ENCODE measurements at regions not wholly inside any gene's neighbourhood (a gene's known extent, or its start where the extent isn't known, plus 50 kb on each side); places are given as distances from the start of the nearest gene placed in this dataset.
"Not testable (repeated sequence)": the region's sequence is repeated elsewhere in the genome, so short reads cannot be mapped to it uniquely, and the experiment has no call there.

DNA sequence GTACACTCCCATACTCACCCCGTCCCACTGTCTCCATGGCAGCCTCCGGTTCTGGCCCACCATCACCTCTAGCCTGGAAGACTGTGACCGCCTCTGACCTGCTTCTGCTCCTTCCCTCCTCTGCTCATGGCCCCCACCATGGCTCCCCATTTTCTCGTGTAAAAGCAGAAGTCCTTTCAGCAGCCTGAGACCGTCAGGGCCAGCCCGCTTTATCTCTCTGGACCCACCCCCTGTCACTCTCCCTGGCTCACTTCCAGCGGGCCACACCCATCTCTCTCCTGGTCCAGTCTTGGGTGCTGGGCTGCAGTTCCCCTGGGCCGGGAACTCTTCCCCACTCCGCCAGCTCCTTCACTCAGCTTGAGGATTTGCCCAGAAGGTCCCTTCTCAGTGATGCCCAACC lies 96.0 kb upstream of the RUFY1 start:
- peaks cover 15% of the 10 kb centered on the region for H3K9me3 ChIP-seq (ENCODE audit: insufficient read depth, low read depth, low read length)

DNA sequence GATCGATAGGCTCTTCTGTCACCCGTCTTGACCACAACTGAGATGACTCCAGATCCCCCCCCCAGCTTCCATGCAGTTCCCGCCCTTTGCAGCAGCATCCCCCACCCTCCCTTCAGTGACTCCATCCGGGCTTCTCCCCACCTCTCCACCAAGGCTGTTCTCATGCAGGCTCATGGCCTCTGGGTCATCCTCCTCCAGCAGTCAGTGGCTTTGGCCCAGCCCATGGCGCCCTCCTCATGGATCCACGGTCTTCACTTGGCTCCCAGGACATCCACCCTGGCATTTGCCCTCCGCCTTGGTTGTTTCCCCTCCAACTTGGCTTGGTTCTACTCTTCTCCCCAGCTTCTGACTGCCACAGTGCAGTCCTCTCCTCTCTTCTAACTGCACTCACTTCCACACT lies 96.7 kb upstream of the RUFY1 start:
- H3K9me3 ChIP-seq (ENCODE audit: insufficient read depth, low read depth, low read length) = peaks cover 15% of the 10 kb centered on the region
- H3K27ac ChIP-seq (ENCODE audit: low read length) = no peak overlapping the region
- no peaks in the 10 kb centered on the region for H3K27me3 ChIP-seq (ENCODE audit: insufficient read depth, low read length)
- H3K4me3 ChIP-seq (ENCODE audit: low read length) = no peak overlapping the region
- H3K36me3 ChIP-seq (ENCODE audit: insufficient read depth, low read depth, low read length) = no peaks in the 10 kb centered on the region
- no peak overlapping the region for H3K9ac ChIP-seq (ENCODE audit: low read depth, low read length)
- no peaks in the 10 kb centered on the region for H3K4me1 ChIP-seq (ENCODE audit: insufficient read depth, low read length)

More for the DNA sequence above, 96.0 kb upstream of the RUFY1 start:
- Histone ChIP-seq H3K36me3 (ENCODE audit: insufficient read depth, low read depth, low read length) (no peaks in the 10 kb centered on the region), H3K27me3 (ENCODE audit: insufficient read depth, low read length) (no peaks in the 10 kb centered on the region), H3K9ac (ENCODE audit: low read depth, low read length) (no peak overlapping the region), H3K4me1 (ENCODE audit: insufficient read depth, low read length) (no peaks in the 10 kb centered on the region), H3K27ac (ENCODE audit: low read length) (no peak overlapping the region), H3K4me3 (ENCODE audit: low read length) (no peak overlapping the region)

DNA sequence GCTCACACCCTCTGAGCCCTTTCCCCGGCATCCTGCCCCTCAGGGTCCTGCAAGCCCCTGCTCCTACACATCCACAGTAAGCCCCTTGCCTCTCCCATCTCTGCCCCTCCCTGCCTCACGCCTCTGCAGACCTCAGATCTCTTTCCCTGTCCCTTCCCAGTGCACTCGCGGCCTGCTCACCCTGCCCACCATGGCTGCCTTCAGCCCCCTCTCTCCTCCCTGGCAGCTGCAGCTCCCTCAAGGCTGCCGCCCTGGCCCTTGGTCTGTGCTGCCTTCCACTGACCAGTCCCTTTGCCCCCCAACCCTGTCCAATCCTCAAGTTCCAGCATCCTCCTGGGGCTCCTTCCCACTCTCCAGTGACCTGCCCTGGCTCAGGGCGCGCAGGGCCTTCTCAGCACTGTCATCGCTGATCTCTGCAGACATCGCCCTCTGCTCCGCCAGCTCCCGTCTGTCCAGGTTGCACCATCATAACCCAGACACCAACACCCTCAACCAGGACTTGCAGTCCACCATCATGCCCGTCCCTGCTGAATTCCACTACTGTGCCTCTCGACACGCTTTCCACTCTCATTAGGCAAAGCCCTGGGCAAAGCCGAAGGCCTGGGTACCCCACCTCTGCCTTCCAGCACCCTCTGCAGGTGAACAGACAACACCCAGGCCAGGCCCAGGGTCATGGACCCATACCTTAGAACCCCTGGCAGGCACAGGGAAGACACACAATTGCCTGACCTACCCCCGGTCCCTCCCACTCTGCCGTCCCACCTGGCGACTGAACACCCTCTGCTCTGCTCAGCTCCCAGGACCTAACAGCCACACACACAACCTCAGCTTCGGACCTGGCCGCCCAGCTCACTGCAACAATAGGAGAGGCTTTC lies 97.8 kb upstream of the RUFY1 start:
- Histone ChIP-seq H3K27ac (ENCODE audit: low read length) (no peak overlapping the region), H3K4me3 (ENCODE audit: low read length) (no peak overlapping the region), H3K9me3 (ENCODE audit: insufficient read depth, low read depth, low read length) (peaks cover 15% of the 10 kb centered on the region), H3K4me1 (ENCODE audit: insufficient read depth, low read length) (no peaks in the 10 kb centered on the region), H3K9ac (ENCODE audit: low read depth, low read length) (no peak overlapping the region), H3K27me3 (ENCODE audit: insufficient read depth, low read length) (no peaks in the 10 kb centered on the region), H3K36me3 (ENCODE audit: insufficient read depth, low read depth, low read length) (no peaks in the 10 kb centered on the region)

DNA sequence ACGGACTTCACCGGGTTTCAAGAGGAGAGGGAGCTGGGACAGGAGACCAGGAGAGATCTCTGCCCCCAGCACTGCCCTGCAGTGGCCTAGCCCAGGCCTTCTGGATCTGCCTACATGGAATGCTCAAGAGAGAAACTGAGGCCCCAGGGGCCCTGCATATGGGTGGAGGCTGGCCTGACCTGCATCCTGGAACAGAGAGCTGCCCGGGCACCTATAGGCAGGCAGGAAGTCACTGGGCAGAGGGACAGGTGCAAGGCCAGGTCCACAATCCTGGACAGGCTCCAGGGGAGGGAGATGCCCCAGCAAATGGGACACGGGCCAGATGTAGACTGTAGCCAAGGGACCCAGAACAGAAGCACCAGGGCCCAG lies 98.5 kb upstream of the RUFY1 start:
- Histone ChIP-seq H3K4me1 (ENCODE audit: insufficient read depth, low read length) (no peaks in the 10 kb centered on the region), H3K27ac (ENCODE audit: low read length) (no peak overlapping the region), H3K36me3 (ENCODE audit: insufficient read depth, low read depth, low read length) (no peaks in the 10 kb centered on the region), H3K27me3 (ENCODE audit: insufficient read depth, low read length) (no peaks in the 10 kb centered on the region), H3K4me3 (ENCODE audit: low read length) (no peak overlapping the region), H3K9me3 (ENCODE audit: insufficient read depth, low read depth, low read length) (peaks cover 15% of the 10 kb centered on the region), H3K9ac (ENCODE audit: low read depth, low read length) (no peak overlapping the region)

DNA sequence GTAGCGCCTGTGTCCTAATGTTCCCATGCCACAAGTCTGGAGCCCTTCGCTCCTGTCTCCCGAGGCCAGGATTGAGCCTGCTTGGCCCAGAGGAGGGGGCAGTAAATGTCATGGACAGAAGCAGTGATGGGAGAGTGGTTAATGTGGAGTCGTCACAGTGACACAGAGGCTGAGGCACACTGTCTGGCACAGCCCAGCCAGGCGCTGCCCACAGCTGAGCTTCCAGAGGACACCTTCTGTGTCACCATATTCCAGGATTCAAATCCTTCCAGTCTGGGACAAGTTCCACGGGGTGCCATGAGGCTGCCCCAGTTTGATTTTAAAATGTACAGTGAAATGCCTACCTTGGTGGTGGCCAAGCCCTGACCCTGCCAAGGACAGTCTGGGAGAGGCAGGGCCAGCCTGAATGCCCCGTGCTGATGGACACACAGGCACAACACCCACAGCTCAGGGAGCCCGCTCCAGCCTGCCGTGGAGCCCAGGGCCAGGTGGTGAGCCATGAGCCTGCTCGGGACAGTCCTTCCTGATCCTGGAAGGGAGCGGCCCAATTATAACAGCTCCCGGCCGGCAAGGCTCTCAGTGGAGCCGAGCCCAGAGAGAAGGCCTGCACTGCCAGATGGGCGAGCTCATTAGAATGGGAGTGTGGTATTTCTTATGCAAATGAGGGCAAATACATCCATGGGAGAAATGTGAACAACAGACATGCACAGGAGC lies 99.1 kb upstream of the RUFY1 start:
- H3K27me3 ChIP-seq (ENCODE audit: insufficient read depth, low read length) = no peaks in the 10 kb centered on the region
- H3K9me3 ChIP-seq (ENCODE audit: insufficient read depth, low read depth, low read length) = peaks cover 11% of the 10 kb centered on the region
- no peak overlapping the region for H3K27ac ChIP-seq (ENCODE audit: low read length)
- no peaks in the 10 kb centered on the region for H3K4me1 ChIP-seq (ENCODE audit: insufficient read depth, low read length)
- H3K9ac ChIP-seq (ENCODE audit: low read depth, low read length) = no peak overlapping the region
- no peak overlapping the region for H3K4me3 ChIP-seq (ENCODE audit: low read length)
- no peaks in the 10 kb centered on the region for H3K36me3 ChIP-seq (ENCODE audit: insufficient read depth, low read depth, low read length)

DNA sequence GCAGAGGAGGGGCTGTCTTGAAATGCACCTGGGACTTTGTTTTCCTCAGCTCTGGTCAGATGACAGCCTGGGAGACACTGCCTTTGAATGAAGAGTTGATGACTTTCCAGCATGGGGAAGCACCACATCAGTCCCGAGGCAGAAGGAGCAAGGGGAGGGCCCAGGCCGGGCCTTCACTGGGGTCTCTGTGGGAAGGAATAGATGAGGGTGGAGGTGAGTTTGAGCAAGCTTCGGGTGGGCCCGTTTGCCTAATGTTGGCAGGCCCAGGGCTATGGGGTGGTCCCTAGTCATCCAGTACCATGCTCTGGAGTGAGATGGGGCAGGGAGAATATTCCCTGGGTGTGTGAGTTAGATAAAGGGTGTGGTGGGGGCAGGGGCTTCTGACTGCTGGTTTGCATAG lies 100.4 kb upstream of the RUFY1 start:
- H3K4me1 ChIP-seq (ENCODE audit: insufficient read depth, low read length); H3K27me3 ChIP-seq (ENCODE audit: insufficient read depth, low read length); H3K36me3 ChIP-seq (ENCODE audit: insufficient read depth, low read depth, low read length); H3K4me3 ChIP-seq (ENCODE audit: low read length); H3K9me3 ChIP-seq (ENCODE audit: insufficient read depth, low read depth, low read length); H3K27ac ChIP-seq (ENCODE audit: low read length); H3K9ac ChIP-seq (ENCODE audit: low read depth, low read length): not testable (repeated sequence)

DNA sequence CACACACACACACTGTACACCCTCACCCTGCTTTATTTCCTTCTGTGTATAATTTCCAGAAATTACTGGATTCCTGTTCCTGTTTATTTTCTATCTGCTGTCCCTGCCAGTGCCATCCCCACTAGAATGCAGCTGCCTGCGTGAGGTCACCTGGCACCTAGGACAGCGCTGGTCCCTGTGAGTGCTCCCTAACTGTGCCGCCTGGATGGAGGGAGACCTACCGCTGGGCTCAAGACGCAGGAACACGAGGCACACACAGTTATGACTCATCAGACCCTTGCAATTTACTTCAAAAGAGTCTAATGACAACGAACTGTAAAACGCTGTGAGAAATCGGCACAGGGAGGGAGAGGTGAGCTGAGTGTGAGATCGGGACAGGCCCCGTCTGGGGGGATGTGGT lies 102.1 kb upstream of the RUFY1 start:
- not testable (repeated sequence) for H3K4me1 ChIP-seq (ENCODE audit: insufficient read depth, low read length); H3K9ac ChIP-seq (ENCODE audit: low read depth, low read length)

DNA sequence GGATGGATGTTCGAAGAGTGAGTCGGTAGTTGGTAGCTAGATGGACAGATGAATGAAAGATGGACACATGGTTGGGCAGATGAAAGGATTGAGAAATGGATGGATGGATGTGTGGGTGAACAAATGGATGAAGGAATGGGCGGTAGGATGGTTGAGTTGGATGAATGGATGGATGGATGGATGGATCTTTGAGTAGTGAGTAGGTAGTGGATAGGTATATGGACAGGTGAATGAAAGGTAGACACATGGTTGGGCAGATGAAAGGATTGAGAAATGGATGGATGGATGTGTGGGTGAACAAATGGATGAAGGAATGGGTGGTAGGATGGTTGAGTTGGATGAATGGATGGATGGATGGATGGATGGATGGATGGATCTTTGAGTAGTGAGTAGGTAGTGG lies 97.0 kb upstream of the ADAMTS2 start:
- H3K9ac ChIP-seq (ENCODE audit: low read depth, low read length); H3K27me3 ChIP-seq (ENCODE audit: insufficient read depth, low read length); H3K36me3 ChIP-seq (ENCODE audit: insufficient read depth, low read depth, low read length); H3K4me1 ChIP-seq (ENCODE audit: insufficient read depth, low read length); H3K27ac ChIP-seq (ENCODE audit: low read length); H3K9me3 ChIP-seq (ENCODE audit: insufficient read depth, low read depth, low read length); H3K4me3 ChIP-seq (ENCODE audit: low read length): not testable (repeated sequence)

More for the DNA sequence above, 102.1 kb upstream of the RUFY1 start:
- not testable (repeated sequence) for H3K36me3 ChIP-seq (ENCODE audit: insufficient read depth, low read depth, low read length); H3K9me3 ChIP-seq (ENCODE audit: insufficient read depth, low read depth, low read length); H3K27me3 ChIP-seq (ENCODE audit: insufficient read depth, low read length); H3K27ac ChIP-seq (ENCODE audit: low read length); H3K4me3 ChIP-seq (ENCODE audit: low read length)

DNA sequence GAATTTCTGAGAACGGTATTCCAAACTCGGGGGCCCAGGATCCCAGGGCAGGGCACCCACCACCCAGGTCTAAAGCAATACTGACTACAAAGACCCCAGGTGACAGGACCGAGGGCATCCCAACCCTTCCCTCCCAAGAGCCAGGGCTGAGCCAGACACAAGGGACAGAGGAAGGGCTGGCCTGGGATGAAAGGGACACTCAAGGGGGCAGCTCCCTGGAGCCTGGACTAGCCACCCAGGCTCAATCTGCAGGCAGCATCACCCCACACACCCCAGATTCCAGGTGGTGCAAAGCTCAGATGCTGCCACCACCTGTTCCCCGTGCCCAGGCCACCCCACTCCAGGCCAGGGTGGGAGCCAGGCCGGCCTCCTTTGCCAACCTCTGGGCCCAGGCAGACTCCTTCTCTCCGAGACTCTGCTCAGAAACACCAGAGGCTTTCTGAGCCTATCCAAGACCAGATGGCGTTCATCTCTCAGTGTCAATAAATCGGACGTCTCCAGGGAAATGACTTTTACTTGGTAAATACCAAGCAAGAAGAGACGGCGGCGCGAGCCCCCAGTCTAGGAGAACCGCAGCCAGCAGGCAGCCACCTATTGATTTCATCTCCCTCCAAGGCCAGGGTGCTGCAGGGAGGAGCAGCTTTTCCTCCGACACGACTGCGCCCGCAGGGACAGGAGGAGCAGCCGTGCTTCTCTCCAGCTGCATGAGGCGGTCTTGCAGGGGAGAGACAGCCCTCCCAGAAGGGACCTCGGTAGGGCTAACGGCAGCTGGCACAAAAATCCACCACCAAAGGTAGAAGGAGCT lies 94.1 kb upstream of the ADAMTS2 start:
- H3K27me3 ChIP-seq (ENCODE audit: insufficient read depth, low read length) = no peaks in the 10 kb centered on the region
- no peak overlapping the region for H3K4me3 ChIP-seq (ENCODE audit: low read length)
- no peak overlapping the region for H3K27ac ChIP-seq (ENCODE audit: low read length)
- no peaks in the 10 kb centered on the region for H3K36me3 ChIP-seq (ENCODE audit: insufficient read depth, low read depth, low read length)
- no peaks in the 10 kb centered on the region for H3K4me1 ChIP-seq (ENCODE audit: insufficient read depth, low read length)
- no peak overlapping the region for H3K9ac ChIP-seq (ENCODE audit: low read depth, low read length)
- H3K9me3 ChIP-seq (ENCODE audit: insufficient read depth, low read depth, low read length) = 0 out of 2 replicates have a peak, but pooled peaks cover 5% of the 10 kb centered on the region

DNA sequence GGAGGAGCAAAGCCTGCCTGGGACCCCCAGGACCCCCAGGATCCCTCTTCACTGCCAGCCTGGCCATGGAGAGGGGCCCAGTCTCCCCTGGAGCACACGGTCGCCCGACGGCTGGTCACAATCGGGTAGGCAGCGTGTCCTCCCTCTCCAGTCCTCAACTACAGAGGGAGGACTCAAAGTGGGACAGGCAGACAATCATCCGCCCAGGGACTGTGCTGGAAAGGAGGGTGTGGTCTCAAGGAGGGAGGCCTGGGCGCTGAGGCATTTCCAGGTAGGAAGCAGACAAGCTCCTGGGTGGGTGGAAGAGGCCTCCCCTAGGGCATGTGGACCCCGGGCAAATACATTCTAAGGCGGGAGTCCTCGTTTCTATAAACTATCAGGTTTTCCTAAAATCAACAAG lies 93.2 kb upstream of the ADAMTS2 start:
- 0 out of 2 replicates have a peak, but pooled peaks cover 5% of the 10 kb centered on the region for H3K9me3 ChIP-seq (ENCODE audit: insufficient read depth, low read depth, low read length)
- no peaks in the 10 kb centered on the region for H3K36me3 ChIP-seq (ENCODE audit: insufficient read depth, low read depth, low read length)
- no peak overlapping the region for H3K27ac ChIP-seq (ENCODE audit: low read length)
- no peak overlapping the region for H3K9ac ChIP-seq (ENCODE audit: low read depth, low read length)
- no peak overlapping the region for H3K4me3 ChIP-seq (ENCODE audit: low read length)
- no peaks in the 10 kb centered on the region for H3K27me3 ChIP-seq (ENCODE audit: insufficient read depth, low read length)
- H3K4me1 ChIP-seq (ENCODE audit: insufficient read depth, low read length) = no peaks in the 10 kb centered on the region

DNA sequence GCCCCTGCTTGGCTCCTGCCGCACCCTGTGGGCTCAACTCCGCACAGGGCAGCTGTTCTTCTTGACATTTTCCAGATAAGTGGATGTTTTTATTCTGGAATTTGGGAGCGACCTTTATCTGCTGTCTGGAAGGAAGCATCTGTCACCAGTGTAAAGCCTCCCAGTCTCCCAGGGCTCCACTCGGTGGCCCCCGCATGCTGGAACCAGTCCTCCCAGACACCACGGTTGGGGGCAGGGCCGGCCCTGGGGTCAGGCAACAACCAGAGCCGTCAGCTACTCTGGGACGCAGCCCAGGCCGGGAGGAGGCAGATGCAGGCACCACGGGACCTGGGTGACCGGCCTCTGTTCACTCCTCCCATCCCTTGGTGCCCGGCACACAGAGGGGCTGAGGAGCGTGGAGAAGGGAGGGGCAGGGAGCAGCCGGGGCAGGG lies 92.8 kb upstream of the ADAMTS2 start:
- Histone ChIP-seq H3K27me3 (ENCODE audit: insufficient read depth, low read length) (no peaks in the 10 kb centered on the region), H3K4me1 (ENCODE audit: insufficient read depth, low read length) (no peaks in the 10 kb centered on the region), H3K36me3 (ENCODE audit: insufficient read depth, low read depth, low read length) (no peaks in the 10 kb centered on the region), H3K9me3 (ENCODE audit: insufficient read depth, low read depth, low read length) (0 out of 2 replicates have a peak, but pooled peaks cover 5% of the 10 kb centered on the region), H3K9ac (ENCODE audit: low read depth, low read length) (no peak overlapping the region), H3K27ac (ENCODE audit: low read length) (no peak overlapping the region), H3K4me3 (ENCODE audit: low read length) (no peak overlapping the region)

Data from iPS-20b (cell line).